Endothelial cell of umbilical vein (primary cell): ENCODE measurements at regions not wholly inside any gene's neighbourhood (a gene's known extent, or its start where the extent isn't known, plus 50 kb on each side); places are given as distances from the start of the nearest gene placed in this dataset.

Experiments used
- BruUV-seq: library from RNA; stranded (reverse); fragments of 400-500 nt; replicated peaks from 2 replicates; lab custom pipeline; 2021; lab: Mats Ljungman, UMichigan
- CTCF ChIA-PET: fragments of 300-600, 350-600 bp; sonication (Branson Sonifier 250); formaldehyde crosslinking; loops from one replicate; lab custom pipeline; 2021; ENCODE audit warnings: antibody characterized with exemption, inconsistent platforms; lab: Charles Lee
- POLR2A ChIA-PET: fragments of 300-600, 350-600 bp; sonication (Branson Sonifier 250); formaldehyde crosslinking; loops from one replicate; lab custom pipeline; 2021; ENCODE audit warnings: antibody characterized with exemption, inconsistent platforms; lab: Charles Lee
- DNase-seq: peaks from one replicate; pipeline ENCODE4 v3.0.0-alpha.2; 2011; ENCODE audit warnings: low read depth, low spot score
- FAIRE-seq: peaks from 2 replicates; lab custom pipeline; 2011; peaks lifted over from hg19 to GRCh38; lab: Jason Lieb, UNC
- H2AFZ ChIP-seq: 2 replicates; pipeline ENCODE4 v1.6.0; 2012; ENCODE audit warnings: low read depth, low read length, control low read depth, inconsistent platforms
- H3K27ac ChIP-seq: 2 replicates; pipeline ENCODE4 v1.5.1; 2011; ENCODE audit warnings: low read depth, mild to moderate bottlenecking, control low read depth, low read length, moderate library complexity; ENCODE audit not compliant: insufficient read depth
- H3K27me3 ChIP-seq, 2 experiments: 2 replicates each; pipeline versions ENCODE4 v1.6.0 to v1.6.1; 2011; ENCODE audit warnings: low read length in 2 of 2, mixed read lengths in 1 of 2; ENCODE audit not compliant: control insufficient read depth in 2 of 2, insufficient read depth in 2 of 2
- H3K36me3 ChIP-seq, 2 experiments: 2 replicates in 1 of 2; 3 replicates in 1 of 2; pipeline ENCODE4 v1.5.1; 2011; ENCODE audit warnings: low read length in 2 of 2, mild to moderate bottlenecking in 1 of 2, moderate library complexity in 1 of 2; ENCODE audit not compliant: control insufficient read depth in 2 of 2, insufficient read depth in 2 of 2; ENCODE audit errors: extremely low read depth in 1 of 2
- H3K4me1 ChIP-seq: 3 replicates; pipeline ENCODE4 v1.5.1; 2011; ENCODE audit warnings: mild to moderate bottlenecking, low read length; ENCODE audit not compliant: control insufficient read depth, insufficient read depth; ENCODE audit errors: extremely low read depth
- H3K4me2 ChIP-seq: 2 replicates; pipeline ENCODE4 v1.6.1; 2011; ENCODE audit warnings: low read length, control low read depth, mixed read lengths; ENCODE audit not compliant: insufficient read depth
- H3K4me3 ChIP-seq, 3 experiments: fragments of 200-600 bp in 1 of 3; sonication (generic), shearing (Covaris generic) in 1 of 3; replicated peaks in 1 of 3; 2 replicates each; pipeline ENCODE4 v1.5.1; 2011 to 2016; ENCODE audit warnings: control low read depth in 3 of 3, low read length in 3 of 3, mild to moderate bottlenecking in 2 of 3, inconsistent platforms in 1 of 3, low read depth in 1 of 3, moderate library complexity in 1 of 3; ENCODE audit not compliant: insufficient read depth in 1 of 3
- H3K79me2 ChIP-seq: 2 replicates; pipeline ENCODE4 v1.6.0; 2012; ENCODE audit warnings: low read length, inconsistent platforms; ENCODE audit not compliant: control insufficient read depth, insufficient read depth
- H3K9ac ChIP-seq: replicated peaks from 2 replicates; pipeline ENCODE3; 2011; ENCODE audit warnings: low read length, control low read depth; ENCODE audit not compliant: insufficient read depth; ENCODE audit errors: extremely low read depth
- H3K9me1 ChIP-seq: replicated peaks from 3 replicates; pipeline ENCODE4 v1.6.0; 2011; ENCODE audit warnings: mild to moderate bottlenecking, low read length; ENCODE audit not compliant: control insufficient read depth, insufficient read depth; ENCODE audit errors: extremely low read depth
- H3K9me3 ChIP-seq: replicated peaks from 2 replicates; pipeline ENCODE4 v1.5.1; 2012; ENCODE audit warnings: low read length, inconsistent platforms; ENCODE audit not compliant: control insufficient read depth, insufficient read depth
- H4K20me1 ChIP-seq: replicated peaks from 2 replicates; pipeline ENCODE3; 2011; ENCODE audit warnings: mild to moderate bottlenecking, low read length; ENCODE audit not compliant: control insufficient read depth, insufficient read depth; ENCODE audit errors: extremely low read depth
- CTCF ChIP-seq, 2 donors: IDR thresholded peaks; 1 replicate in 1 of 2; 2 replicates in 1 of 2; pipeline ENCODE4 v1.5.1; 2011; ENCODE audit warnings: low read length in 2 of 2, mild to moderate bottlenecking in 2 of 2, moderate library complexity in 2 of 2, control low read depth in 1 of 2, inconsistent platforms in 1 of 2, low read depth in 1 of 2; ENCODE audit not compliant: insufficient read depth in 1 of 2; ENCODE audit errors: extremely low read depth in 1 of 2
- EZH2 ChIP-seq: IDR thresholded peaks from 2 replicates; pipeline ENCODE4 v1.6.1; 2012; ENCODE audit warnings: borderline replicate concordance, low read depth, mild to moderate bottlenecking, moderate library complexity, low read length, inconsistent platforms; ENCODE audit not compliant: severe bottlenecking
- FOS ChIP-seq: IDR thresholded peaks from 2 replicates; pipeline ENCODE4 v1.6.1; 2011; ENCODE audit warnings: mild to moderate bottlenecking, low read length, moderate library complexity, borderline replicate concordance; ENCODE audit not compliant: insufficient read depth
- GATA2 ChIP-seq: IDR thresholded peaks from 2 replicates; pipeline ENCODE4 v1.7.0; 2011; ENCODE audit warnings: low read depth, mild to moderate bottlenecking, moderate library complexity, mixed read lengths, low read length; ENCODE audit not compliant: insufficient read length, insufficient read depth
- JUN ChIP-seq: IDR thresholded peaks from 2 replicates; pipeline ENCODE4 v1.6.1; 2011; ENCODE audit warnings: borderline replicate concordance, low read depth; ENCODE audit not compliant: insufficient read length, insufficient read depth
- MYC ChIP-seq: IDR thresholded peaks from one replicate; pipeline ENCODE4 v1.6.1; 2011; ENCODE audit warnings: mild to moderate bottlenecking, low read depth, low read length
- POLR2A ChIP-seq: IDR thresholded peaks from 2 replicates; pipeline ENCODE4 v1.6.1; 2012; ENCODE audit warnings: low read depth, mild to moderate bottlenecking, control low read depth, low read length
- POLR2AphosphoS5 ChIP-seq: IDR thresholded peaks from 2 replicates; pipeline ENCODE4 v1.6.1; 2012; ENCODE audit warnings: low read depth, mild to moderate bottlenecking, control low read depth, low read length, moderate library complexity; ENCODE audit not compliant: insufficient read depth
- dilution Hi-C: fragments of 300-500 bp; cut with MboI; formaldehyde crosslinking; loops from one replicate; pipeline ENCODE4 v1.15.0; 2019; ENCODE audit warnings: low sequenced_read_pairs; ENCODE audit not compliant: extremely low pct_ligation_motif_present
- intact Hi-C: fragments of 100-400 bp; cut with micrococcal nuclease; formaldehyde crosslinking; loops from one replicate; pipeline ENCODE4 v1.10.0; 2022
- TF ChIP-seq, protein P1 (sequence below): IDR thresholded peaks from 2 replicates; pipeline ENCODE4 v1.6.1; 2011; ENCODE audit not compliant: insufficient read depth, insufficient read length

DNA sequence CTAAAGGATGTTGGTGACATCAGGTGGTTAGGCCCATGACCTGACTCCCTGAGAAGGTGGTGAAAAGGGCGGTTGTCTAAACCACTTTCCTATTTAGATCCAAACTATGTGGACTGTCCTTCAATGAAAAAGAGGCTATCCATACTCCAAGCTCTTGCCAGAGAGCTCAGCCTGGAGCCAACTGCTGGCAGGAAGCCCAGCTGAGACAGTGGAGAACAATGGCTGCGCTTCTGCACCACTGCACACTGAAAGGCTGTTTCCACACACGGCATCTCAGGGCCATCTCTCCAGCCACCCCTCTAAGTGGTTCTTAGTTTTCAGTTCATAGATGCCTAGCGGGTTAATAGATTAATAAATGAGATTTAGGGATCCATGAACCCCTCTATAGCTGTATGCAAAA is 488.8 kb upstream of the ZMIZ1 start:
- Histone ChIP-seq H3K36me3 (no peaks in the 10 kb centered on the region), H3K27ac (no peak overlapping the region), H2AFZ (no peak overlapping the region), H3K4me2 (no peak overlapping the region), H4K20me1 (no peaks in the 10 kb centered on the region), H3K4me1 (no peaks in the 10 kb centered on the region), H3K27me3 (peaks cover 0 to 7% of the 10 kb centered on the region in 2 experiments), H3K9me3 (no peaks in the 10 kb centered on the region), H3K4me3 (no peak overlapping the region), H3K79me2 (no peaks in the 10 kb centered on the region), H3K9me1 (no peaks in the 10 kb centered on the region), H3K9ac (no peak overlapping the region)
- no TSS peak for BruUV-seq
- DNase-seq (peak; percentile 67), FAIRE-seq (peak; percentile 85)
- ChIA-PET CTCF (no interaction called here), POLR2A (no interaction called here)
- dilution Hi-C loops (no loop called here), intact Hi-C loops (no loop called here)
- TF ChIP-seq GATA2 = no peak
- TF ChIP-seq EZH2 = no peak
- TF ChIP-seq FOS = no peak
- no peak for TF ChIP-seq JUN
- no peak for TF ChIP-seq POLR2A
- TF ChIP-seq POLR2AphosphoS5 = no peak
- TF ChIP-seq MYC = no peak
- no peak for TF ChIP-seq CTCF (IDR thresholded peaks at IDR 0.05; ENCODE audit: extremely low read depth in 1 of 2, insufficient read depth in 1 of 2, low read depth in 1 of 2, low read length in 2 of 2)
- TF ChIP-seq, protein P1, sequence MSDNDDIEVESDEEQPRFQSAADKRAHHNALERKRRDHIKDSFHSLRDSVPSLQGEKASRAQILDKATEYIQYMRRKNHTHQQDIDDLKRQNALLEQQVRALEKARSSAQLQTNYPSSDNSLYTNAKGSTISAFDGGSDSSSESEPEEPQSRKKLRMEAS = no peak
